ENCODE measurements at regions not wholly inside any gene's neighbourhood (a gene's known extent, or its start where the extent isn't known, plus 50 kb on each side); places are given as distances from the start of the nearest gene placed in this dataset.
A peak's percentile ranks its signal among the peaks of the same experiment; 100 is the strongest.

GRCh38 chr6:137341681-137342195, 122.6 kb upstream of the IFNGR1 start:
- no peaks in the 10 kb centered on the region for H3K36me3 ChIP-seq (replicated peaks)
- no peaks in the 10 kb centered on the region for H3K27me3 ChIP-seq (replicated peaks)
- DNase-seq, result no peak
- no peak overlapping the region for H3K4me3 ChIP-seq (ENCODE audit: low read depth, low read length)
- in situ Hi-C loops (cut with HindIII; ENCODE audit: low pct_ligation_motif_present, low sequenced_read_pairs), result no loop called here
- TF ChIP-seq CTCF (IDR thresholded peaks at IDR 0.05; ENCODE audit: low read depth, low read length, missing control alignments), result peak; percentile 25
- no peak overlapping the region for H3K27ac ChIP-seq

- Histone ChIP-seq H3K27ac (no peak overlapping the region), H3K4me3 (ENCODE audit: low read depth, low read length) (no peak overlapping the region), H3K36me3 (replicated peaks) (no peaks in the 10 kb centered on the region), H3K27me3 (replicated peaks) (no peaks in the 10 kb centered on the region)
- TF ChIP-seq CTCF (IDR thresholded peaks at IDR 0.05; ENCODE audit: low read depth, low read length, missing control alignments), result no peak
- in situ Hi-C loops (cut with HindIII; ENCODE audit: low pct_ligation_motif_present, low sequenced_read_pairs), result no loop called here
- no peak for DNase-seq
Observed at GRCh38 chr6:137339929-137340559, 120.9 kb upstream of the IFNGR1 start.

GRCh38 chr6:137334884-137335283, 115.7 kb upstream of the IFNGR1 start:
- no peak overlapping the region for H3K27ac ChIP-seq
- in situ Hi-C loops (cut with HindIII; ENCODE audit: low pct_ligation_motif_present, low sequenced_read_pairs), result no loop called here
- no peaks in the 10 kb centered on the region for H3K27me3 ChIP-seq (replicated peaks)
- no peak overlapping the region for H3K4me3 ChIP-seq (ENCODE audit: low read depth, low read length)
- no peaks in the 10 kb centered on the region for H3K36me3 ChIP-seq (replicated peaks)
- no peak for TF ChIP-seq CTCF (IDR thresholded peaks at IDR 0.05; ENCODE audit: low read depth, low read length, missing control alignments)
- no peak for DNase-seq

GRCh38 chr6:137334094-137334493, 114.9 kb upstream of the IFNGR1 start:
- no peak for DNase-seq
- no peaks in the 10 kb centered on the region for H3K36me3 ChIP-seq (replicated peaks)
- TF ChIP-seq CTCF (IDR thresholded peaks at IDR 0.05; ENCODE audit: low read depth, low read length, missing control alignments), result no peak
- no peaks in the 10 kb centered on the region for H3K27me3 ChIP-seq (replicated peaks)
- H3K4me3 ChIP-seq (ENCODE audit: low read depth, low read length), result no peak overlapping the region
- H3K27ac ChIP-seq, result no peak overlapping the region
- in situ Hi-C loops (cut with HindIII; ENCODE audit: low pct_ligation_motif_present, low sequenced_read_pairs), result no loop called here

GRCh38 chr6:137332637-137333280, 113.6 kb upstream of the IFNGR1 start:
- DNase-seq, result peak; percentile 58
- TF ChIP-seq CTCF (IDR thresholded peaks at IDR 0.05; ENCODE audit: low read depth, low read length, missing control alignments), result no peak
- in situ Hi-C loops (cut with HindIII; ENCODE audit: low pct_ligation_motif_present, low sequenced_read_pairs), result no loop called here
- Histone ChIP-seq H3K27ac (no peak overlapping the region), H3K27me3 (replicated peaks) (no peaks in the 10 kb centered on the region), H3K36me3 (replicated peaks) (no peaks in the 10 kb centered on the region), H3K4me3 (ENCODE audit: low read depth, low read length) (no peak overlapping the region)

All from brain microvascular endothelial cell (primary cell).